CD4-positive, alpha-beta T cell treated with Interleukin-17A for 4 hours (primary cell): ENCODE measurements at regions not wholly inside any gene's neighbourhood (a gene's known extent, or its start where the extent isn't known, plus 50 kb on each side); places are given as distances from the start of the nearest gene placed in this dataset.
"Not testable (repeated sequence)": the region's sequence is repeated elsewhere in the genome, so short reads cannot be mapped to it uniquely, and the experiment has no call there.

Experiments
- DNase-seq: peaks from one replicate; pipeline ENCODE4 v3.0.0-alpha.2; 2020; ENCODE audit warnings: mixed read lengths

- no peak for DNase-seq
Measured at GRCh38 chr21:38115870-38116269, 140.9 kb upstream of the KCNJ15 start.

DNA sequence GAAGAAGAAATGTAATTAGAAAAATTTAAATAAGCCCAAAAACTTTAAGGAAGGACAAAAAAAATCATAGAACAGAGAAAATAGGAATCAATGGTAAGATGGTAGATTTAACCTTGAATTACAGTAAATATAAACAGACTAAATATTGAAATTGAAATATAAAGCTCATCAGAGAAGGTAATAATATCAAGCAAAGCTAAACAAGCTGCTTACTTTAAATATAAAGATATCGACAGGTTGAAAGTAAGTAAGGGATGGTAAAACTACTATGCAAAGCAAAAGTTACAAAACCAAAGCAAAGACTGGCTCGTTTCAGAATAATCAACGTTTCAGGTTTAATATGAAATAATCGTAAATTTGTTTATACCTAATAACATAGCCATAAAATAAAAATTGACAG is 137.0 kb upstream of the KCNJ15 start:
- no peak for DNase-seq

DNA sequence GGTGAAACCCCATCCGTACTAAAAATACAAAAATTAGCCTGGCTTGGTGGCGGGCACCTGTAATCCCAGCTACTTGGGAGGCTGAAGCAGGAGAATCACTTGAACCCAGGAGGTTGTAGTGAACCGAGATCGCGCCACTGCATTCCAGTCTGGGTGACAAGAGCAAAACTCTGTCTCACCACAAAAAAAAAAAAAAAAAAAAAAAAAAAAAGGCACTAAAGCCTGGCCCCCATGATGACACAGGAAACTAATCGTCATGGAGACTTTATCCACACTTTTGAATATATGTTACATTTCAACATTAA is 136.2 kb upstream of the KCNJ15 start:
- DNase-seq, result not testable (repeated sequence)

DNA sequence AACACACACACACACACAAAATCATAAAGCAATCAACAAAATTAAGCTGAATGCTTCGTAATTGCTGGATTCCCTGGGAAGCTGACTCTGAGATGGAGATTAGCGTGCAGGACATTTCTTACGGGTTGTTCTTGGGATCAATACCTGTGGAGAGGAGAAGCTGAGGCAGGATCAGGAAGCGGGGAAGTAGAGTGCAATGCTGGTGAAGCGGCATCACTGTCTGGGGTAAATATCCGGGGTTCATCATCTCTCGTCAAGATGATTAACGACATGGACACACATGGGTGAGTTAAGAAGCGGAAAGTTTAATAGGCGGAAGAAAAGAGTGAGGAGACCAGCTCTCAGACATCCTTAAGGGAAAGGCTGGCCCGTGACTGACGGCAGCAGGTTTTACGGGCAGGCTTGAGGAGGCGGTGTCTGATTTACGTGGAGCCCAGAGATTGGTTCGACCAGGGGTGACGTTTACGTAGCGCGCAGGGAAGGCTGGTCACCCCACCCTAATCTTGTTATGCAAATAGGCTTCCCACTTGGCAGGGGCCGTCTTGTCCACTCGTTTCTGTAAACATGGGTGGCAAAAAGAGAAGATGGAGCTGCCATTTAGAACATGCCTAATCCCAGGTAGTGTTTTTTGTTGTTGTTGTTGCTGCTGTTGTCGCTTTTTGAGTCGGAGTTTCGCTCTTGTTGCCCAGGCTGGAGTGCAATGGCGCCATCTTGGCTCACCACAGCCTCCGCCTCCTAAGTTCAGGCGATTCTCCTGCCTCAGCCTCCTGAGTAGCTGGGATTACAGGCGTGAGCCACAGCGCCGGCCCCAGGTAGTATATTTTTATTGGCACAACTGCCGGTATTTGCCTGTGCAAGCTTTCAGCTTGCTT is 135.6 kb upstream of the KCNJ15 start:
- DNase-seq, result no peak

DNA sequence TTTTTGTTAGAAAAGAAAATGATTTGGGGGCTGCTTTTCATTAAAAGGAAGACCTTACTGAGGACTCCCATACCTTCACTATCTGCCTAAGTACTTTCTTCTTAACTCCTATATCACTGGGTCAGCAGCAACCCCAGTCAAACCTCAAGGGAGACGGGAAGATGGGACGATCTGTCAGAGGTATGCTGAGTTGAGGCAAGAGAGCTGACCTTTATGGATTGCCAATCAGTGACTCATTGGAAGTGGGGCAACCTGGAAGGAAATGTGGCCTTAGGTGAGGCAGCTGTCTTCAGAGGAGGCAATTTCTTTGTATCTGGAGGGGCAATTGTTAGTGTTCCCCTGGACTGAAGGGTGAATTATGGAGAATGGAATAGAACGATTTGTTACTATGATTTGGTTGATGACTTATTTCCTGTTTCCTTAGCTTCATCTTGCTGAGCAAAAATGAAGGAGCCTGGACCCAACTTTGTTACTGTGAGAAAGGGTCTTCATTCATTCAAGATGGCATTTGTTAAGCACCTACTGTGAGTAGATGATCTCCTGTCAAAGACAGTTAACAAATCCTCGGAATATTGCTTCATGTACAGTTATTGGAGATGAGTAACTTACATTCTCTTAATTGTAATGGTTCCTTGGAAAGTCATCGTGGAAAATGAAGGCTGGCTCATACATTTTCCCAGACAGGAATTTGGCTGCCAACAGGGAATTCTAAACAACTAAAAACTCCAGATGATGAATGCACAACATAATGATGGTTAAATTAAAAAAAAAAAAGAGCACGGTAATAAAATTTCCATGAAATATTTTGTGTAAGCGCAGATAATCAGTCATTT is 134.7 kb upstream of the KCNJ15 start:
- DNase-seq, result no peak

GRCh38 chr21:38123626-38124025 is 133.2 kb upstream of the KCNJ15 start:
- DNase-seq, result no peak

- peak; percentile 50 for DNase-seq
Measured at GRCh38 chr21:38126666-38127303, 130.0 kb upstream of the KCNJ15 start.

- no peak for DNase-seq
Measured at GRCh38 chr21:38129711-38130110, 127.1 kb upstream of the KCNJ15 start.

- no peak for DNase-seq
Measured at GRCh38 chr21:38133240-38133639, 123.6 kb upstream of the KCNJ15 start.

DNA sequence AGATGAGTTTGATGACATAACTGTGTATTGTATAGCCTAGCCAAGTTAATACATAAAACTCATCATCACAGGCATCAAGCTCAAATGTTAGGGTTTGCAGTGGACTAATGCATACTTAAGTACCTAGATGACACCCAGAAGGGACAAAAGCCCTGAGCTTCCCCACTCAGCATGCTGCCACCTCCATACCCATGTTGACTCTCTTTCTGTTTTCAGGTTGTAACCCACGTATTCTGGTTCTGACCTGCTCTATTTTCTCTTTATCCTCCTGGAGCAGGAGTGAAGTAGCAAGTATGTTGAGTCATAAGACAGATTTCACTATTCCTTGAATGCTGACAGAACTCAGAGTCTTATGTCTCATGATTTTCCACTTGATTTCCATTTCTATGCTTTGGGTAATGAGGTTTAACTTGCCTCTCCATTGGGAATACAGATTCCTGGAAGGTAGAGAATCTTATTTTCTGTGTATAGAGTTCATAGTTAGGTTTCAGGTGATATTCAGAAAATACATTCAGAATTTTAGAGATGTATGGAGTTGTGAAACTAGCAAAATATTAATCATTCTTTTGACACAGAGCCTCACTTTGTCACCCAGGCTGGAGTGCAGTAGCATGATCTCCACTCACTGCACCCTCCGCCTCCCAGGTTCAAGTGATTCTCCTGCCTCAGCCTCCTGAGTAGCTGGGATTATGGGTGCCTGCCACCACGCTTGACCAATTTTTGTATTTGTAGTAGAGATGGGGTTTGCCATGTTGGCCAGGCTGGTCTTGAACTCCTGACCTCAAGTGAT is 122.5 kb upstream of the KCNJ15 start:
- no peak for DNase-seq

GRCh38 chr21:38136201-38136600 is 120.6 kb upstream of the KCNJ15 start:
- DNase-seq, result no peak

- no peak for DNase-seq
Measured at GRCh38 chr21:38139380-38140168, 117.2 kb upstream of the KCNJ15 start.

GRCh38 chr21:38140207-38140903 is 116.4 kb upstream of the KCNJ15 start:
- DNase-seq, result no peak

DNA sequence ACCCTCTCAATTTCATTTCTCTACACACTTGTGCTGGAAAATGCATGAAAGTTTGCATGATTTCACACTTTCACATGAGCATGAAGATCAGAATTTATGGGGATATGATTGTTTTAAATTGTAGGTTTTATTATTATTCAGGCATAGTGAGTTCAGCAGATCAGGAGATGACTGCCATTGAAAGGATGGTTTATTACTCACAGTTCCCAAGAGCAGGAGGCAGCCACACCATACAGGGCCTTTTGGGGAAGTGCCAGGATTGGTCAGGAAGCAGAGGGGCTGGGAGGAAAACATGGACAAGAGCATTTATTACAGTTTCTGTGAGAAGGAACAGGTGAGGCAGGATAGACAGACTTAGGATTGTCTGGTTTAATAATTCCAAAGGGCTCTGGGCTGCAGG is 114.6 kb upstream of the KCNJ15 start:
- no peak for DNase-seq

DNA sequence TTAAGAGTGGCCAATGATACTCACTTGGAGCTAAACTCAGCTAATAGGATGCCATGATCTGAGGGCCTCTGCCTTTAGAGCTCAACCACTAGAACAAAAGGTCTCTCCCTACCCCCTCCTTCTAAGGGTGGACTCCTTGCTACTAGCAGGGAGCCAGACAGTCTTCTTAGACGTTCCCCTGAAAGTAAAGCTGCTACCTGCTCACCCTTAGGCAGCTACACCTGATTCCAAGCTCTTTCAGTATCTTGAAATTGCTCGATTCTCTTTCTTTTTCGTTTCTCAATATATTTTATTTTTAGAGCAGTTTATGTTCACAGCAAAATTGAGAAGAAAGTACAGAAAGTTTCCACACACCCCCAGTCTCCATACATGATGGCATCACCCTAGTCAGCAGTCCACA is 112.6 kb upstream of the KCNJ15 start:
- no peak for DNase-seq

DNA sequence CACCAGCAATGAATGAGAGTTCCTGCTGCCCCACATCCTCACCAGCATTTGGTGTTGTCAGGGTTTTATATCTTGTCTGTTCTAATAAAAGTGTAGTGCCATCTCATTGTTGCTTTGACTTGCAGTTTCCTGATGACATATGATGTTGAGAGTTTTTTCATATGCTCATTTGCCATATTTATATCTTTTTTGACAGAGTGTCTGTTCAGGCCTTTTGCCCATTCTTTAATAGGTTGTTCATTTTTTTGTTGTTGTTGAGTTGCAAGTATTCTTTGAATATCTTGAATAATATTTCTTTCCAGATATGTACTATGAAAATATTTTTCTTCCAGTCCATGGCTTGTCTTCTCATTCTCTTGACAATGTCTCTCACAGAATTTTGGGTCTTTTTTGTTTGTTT is 111.7 kb upstream of the KCNJ15 start:
- no peak for DNase-seq

DNA sequence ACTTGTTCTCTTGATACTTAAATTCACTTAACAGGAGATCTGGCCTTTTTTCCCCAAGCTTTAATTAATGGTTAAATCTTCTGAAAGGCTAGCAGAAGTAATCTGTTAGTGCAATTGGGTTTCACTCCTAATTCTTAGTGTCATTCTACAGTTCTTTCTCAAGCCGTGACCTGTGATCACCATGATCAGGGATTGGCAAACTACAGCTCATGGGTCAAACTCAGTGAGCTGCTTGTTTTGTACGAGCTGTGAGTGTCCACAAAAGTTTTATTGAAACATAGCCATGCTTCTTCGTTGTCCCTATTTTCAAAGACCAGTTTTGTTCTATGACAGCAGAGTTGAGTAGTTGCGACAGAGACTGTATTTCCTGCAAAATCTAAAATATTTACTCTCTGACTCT is 109.4 kb upstream of the KCNJ15 start:
- no peak for DNase-seq

GRCh38 chr21:38148046-38148445 is 108.7 kb upstream of the KCNJ15 start:
- DNase-seq, result no peak

GRCh38 chr21:38151021-38151645 is 105.7 kb upstream of the KCNJ15 start:
- no peak for DNase-seq

GRCh38 chr21:38156200-38156599 is 100.6 kb upstream of the KCNJ15 start:
- no peak for DNase-seq

- DNase-seq, result peak; percentile 71
Measured at GRCh38 chr21:38159355-38159754, 97.4 kb upstream of the KCNJ15 start.
